ENCODE measurements at regions not wholly inside any gene's neighbourhood (a gene's known extent, or its start where the extent isn't known, plus 50 kb on each side); places are given as distances from the start of the nearest gene placed in this dataset.

GRCh38 chr7:79977481-79977880, 157.2 kb upstream of the GNAI1 start:
- no peak for TF ChIP-seq ZFX (IDR thresholded peaks at IDR 0.05)
- TF ChIP-seq, protein P1, sequence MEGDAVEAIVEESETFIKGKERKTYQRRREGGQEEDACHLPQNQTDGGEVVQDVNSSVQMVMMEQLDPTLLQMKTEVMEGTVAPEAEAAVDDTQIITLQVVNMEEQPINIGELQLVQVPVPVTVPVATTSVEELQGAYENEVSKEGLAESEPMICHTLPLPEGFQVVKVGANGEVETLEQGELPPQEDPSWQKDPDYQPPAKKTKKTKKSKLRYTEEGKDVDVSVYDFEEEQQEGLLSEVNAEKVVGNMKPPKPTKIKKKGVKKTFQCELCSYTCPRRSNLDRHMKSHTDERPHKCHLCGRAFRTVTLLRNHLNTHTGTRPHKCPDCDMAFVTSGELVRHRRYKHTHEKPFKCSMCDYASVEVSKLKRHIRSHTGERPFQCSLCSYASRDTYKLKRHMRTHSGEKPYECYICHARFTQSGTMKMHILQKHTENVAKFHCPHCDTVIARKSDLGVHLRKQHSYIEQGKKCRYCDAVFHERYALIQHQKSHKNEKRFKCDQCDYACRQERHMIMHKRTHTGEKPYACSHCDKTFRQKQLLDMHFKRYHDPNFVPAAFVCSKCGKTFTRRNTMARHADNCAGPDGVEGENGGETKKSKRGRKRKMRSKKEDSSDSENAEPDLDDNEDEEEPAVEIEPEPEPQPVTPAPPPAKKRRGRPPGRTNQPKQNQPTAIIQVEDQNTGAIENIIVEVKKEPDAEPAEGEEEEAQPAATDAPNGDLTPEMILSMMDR (conservative IDR thresholded peaks at IDR 0.05), result no peak

All from C4-2B (cell line).